Hippocampal formation (tissue), 2 donors: ENCODE measurements at regions not wholly inside any gene's neighbourhood (a gene's known extent, or its start where the extent isn't known, plus 50 kb on each side); places are given as distances from the start of the nearest gene placed in this dataset.
"Not testable (repeated sequence)": the region's sequence is repeated elsewhere in the genome, so short reads cannot be mapped to it uniquely, and the experiment has no call there.

ENCODE experiments used
- DNase-seq, 2 donors: peaks; one replicate each; lab custom pipeline; 2025; lab: John Stamatoyannopoulos, UW

DNA sequence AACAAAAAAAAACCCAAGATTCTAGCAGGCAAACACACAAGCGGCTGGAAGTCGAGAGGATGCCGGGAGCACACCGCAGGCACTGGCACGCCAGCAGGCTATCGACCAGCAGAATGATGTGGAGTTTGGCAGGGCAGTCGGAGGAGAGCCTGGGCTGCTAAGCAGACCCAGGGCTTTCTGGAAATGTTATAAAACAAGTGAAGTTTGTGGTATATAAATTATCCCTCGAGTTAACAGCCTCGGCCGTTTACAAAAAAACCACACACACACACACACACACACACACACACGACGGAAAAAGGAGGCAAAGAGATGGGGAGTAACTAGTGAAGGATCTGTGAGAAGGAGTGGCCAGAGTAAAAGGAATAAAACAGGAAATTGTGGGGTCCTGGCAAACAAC, 87.2 kb upstream of the IVNS1ABP start:
- DNase-seq: no peak

DNA sequence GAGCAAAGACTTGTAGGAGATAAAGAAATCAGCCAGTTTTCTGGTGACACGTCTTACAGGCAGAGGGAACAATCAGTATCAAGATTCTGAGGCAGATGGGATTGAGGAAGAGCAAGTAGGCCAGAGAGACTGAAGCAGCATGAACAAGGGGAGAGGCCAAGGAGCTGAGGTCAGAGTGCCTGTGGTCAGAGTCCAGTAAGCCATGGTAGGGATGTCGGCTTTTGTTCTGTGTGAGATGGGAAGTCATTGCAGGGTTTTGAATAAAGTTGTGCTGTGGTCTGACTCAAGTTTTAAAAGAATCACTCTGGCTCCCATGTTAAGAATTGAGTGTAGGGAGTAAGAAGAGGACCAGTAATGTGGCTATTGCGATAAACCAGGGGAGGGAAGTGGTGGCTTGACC, 85.9 kb upstream of the IVNS1ABP start:
- no peak for DNase-seq

DNA sequence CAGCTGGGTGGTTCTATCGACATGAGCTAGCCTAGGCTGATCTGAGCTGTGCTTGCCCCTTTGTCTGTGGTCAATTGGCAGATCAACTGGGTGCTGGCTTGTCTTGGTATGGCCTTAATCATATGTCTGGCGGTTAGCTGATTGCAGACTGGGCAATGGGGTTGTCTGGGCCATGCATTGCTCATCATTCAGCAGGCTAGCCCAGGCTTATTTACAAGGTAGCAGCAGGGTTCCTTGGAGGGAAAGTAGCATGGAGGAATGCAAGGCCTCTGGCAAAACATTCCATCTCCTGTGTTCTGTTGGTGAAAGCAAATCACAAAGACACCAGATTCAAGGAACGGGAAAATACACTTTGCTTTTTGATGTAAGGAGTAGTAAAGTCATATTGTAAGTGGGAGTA, 84.0 kb upstream of the IVNS1ABP start:
- no peak for DNase-seq

DNA sequence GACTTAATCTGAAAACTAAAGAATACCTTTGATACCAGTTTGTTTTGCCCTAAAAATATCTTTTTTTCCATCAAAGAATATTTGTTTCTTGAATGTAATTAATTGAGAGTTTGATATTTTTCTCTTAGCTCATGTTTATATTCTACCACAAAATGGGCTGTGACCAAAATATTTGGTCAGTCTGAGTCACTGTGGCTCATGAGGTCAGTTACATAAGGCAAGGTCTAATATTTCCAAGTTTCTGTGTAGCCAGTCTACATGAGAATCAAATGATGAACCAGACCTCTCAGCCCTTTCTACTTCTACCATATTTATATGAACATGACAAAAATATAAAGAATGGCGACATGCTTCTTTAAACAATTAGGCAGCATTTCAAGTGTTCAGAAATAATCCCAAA, 83.0 kb upstream of the IVNS1ABP start:
- no peak for DNase-seq

DNA sequence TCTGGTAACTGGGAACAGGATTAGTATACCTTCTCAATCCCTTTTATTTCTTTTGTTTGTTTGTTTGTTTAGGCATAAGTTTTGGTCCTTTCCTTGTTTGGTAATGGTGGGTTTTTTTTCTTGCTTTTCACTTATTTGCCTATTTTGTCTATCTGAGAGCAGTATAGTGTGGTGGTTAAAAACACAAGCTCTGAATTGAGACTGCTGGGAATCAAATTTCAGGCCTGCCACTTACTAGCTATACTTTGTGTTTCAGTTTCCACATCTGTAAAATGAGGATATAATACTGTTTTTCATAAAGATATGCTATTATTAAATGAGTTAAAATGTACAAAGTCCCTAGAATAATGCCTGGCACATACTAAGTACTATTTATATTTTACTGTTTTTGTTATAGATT, 81.6 kb upstream of the IVNS1ABP start:
- DNase-seq: no peak

DNA sequence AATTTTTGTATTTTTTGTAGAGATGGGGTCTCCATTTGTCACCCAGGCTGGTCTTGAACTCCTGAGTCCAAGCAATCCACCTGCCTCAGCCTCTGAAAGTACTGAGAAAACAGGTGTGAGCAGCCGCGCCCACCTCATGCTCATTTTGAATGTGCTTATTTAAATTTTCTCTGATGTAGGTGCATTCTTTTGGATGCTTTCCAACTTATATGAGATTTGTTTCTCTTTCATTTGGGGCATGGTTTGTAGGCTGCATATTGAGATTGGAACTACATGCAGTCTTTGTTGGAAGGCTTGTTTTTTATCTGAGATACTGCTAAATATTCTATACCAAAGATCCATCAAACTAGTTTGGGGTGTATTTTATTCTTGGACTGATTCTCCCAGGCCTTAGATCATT, 81.0 kb upstream of the IVNS1ABP start:
- DNase-seq: no peak

DNA sequence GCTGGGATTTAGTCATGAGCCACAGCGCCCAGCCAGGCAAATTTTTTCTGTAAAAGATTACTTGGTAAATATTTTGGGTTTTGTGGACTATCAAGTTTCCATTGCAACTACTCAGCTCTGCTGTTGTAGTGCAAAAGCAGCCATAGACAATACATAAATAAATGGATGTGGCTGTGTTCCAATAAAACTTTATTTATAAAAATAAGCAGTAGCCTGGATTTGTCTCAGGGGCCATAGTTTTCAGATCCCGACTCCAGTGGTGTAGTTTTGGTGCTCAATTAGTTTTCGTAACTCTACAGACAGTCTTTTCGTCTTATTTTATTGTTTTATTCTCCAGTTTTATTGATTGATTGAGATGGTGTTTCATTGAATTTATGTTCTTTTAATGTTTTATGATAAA, 80.1 kb upstream of the IVNS1ABP start:
- no peak for DNase-seq

DNA sequence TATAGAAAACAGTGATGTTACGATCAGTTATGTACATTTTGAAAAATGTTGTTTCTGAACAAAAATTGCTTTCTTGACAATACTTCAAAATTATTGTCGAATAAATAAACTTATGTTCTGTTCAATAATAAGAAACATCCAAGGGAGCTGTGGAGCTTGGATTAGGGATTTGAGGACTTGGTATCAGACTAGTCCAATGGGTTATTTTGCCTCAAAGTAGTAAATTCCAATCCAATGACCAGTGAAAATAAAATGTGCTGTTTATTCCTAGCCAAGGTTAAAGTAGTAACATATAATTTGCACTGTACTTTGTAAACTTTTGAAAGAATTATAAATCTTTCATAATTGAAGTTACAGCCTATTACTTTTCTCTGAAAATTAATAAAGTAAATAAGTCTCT, 79.1 kb upstream of the IVNS1ABP start:
- no peak for DNase-seq

DNA sequence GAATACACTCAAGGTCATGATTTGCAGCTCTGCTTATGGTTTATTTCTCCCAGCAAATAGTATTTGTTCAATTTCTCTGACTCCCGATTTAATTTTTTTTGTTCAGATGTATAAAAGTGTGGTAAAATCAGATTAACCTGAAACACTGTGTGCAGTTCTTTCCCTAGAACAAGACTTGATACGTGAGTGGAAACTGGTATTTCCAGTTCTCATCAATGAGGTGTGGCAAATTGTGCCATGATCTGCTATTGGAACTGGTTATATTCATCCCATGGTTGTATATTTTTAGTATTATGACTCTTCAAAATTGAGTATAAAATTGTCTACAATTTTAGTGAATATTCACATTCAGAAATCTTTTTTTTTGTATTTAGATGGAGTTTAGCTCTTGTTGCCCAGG, 76.8 kb upstream of the IVNS1ABP start:
- DNase-seq: no peak

DNA sequence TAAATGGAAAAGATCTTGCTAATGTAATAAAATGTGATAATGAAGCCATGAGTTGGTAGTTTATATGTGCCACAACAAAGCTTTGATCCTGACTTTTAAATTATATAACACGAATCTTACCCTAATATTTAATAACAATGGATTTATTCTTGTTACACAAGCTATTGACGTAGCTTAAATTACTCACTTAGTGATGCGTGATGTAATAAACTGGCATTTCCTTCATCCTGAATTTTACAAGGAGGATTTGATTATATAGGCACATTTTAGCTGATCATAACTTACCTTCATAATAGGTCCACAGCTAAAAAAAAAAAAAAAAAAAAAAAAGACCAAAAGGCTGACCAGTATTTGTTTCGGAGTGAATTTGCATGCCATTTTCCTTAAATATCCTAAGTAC, 76.2 kb upstream of the IVNS1ABP start:
- DNase-seq: no peak

DNA sequence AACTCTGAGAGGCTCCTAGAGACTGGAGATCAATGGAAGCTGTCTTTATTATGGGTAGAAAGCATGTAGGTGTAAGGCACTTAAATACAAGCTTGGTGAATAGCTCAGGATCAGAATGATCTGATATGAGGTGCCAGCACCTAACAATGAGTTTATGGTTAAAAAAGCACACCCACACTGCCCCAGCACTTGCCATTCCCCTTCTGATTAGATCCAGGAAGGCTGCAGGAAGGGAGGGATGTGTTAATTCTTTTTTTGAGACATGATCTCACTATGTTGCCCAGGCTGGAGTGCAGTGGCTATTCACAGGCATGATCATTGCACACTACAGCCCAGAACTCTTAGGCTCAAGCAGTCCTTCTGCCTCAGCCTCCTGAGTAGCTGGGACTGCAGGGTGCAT, 71.8 kb upstream of the IVNS1ABP start:
- no peak for DNase-seq

DNA sequence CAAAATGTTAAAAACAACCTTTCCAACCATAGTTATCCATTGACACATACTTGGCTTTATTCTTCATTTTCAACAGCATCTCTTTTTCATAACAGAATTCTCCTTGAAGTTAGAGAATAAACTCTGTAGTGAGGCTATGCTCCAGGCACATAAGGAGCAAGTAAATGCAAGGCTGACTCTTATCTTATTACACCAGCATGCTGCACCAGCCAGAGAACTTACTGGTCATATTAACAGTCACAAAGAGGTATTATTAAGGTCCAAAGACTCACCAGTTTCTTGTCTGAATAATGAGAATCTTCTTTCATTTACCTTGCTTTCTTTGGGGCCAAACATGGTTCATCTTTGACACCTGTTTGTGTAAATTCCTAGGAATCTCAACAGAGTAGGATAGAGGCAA, 71.3 kb upstream of the IVNS1ABP start:
- no peak for DNase-seq

DNA sequence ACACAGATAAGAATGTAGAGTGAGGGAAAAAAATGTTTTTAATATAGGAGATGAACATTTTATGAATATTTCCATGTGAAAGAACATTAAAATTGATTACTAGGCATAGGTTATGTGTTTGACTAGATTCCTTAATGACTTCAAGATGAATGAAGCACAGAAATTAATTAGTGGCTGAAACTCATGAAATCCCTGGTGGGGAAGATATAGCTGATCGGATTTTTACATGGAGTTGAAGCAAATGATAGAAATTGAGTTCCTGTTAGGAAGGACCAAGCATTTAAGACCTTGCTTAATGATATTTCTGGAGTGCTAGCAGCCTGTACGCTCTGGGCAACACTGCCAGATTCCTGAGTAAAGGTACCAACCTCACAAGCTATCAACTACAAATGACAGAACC, 68.9 kb upstream of the IVNS1ABP start:
- no peak for DNase-seq

DNA sequence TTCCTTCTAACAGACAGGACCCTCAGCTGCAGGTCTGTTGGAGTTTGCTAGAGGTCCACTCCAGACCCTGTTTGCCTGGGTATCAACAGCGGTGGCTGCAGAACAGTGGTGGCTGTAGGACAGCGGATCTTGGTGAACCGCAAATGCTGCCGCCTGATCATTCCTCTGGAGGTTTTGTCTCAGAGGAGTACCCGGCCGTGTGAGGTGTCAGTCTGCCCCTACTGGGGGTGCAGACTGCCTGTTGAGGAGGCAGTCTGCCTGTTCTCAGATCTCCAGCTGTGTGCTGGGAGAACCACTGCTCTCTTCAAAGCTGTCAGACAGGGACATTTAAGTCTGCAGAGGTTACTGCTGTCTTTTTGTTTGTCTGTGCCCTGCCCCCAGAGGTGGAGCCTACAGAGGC, 66.8 kb upstream of the IVNS1ABP start:
- not testable (repeated sequence) for DNase-seq

DNA sequence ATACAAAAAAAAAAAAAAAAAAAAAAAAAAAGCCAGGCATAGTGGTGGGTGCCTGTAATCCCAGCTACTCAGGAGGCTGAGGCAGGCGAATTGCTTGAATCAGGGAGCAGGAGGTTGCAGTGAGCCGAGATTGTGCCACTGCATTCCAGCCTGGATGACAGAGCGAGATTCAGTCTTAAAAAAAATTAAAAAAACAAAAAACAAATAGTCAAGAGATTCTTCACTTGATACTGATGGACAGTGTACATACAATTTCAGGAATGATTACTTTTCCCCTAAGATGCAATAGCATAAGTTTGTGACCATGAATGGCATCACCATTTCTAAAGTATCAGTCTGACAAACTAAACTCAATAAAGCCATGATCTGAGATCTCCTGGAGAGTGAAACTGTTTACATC, 60.8 kb upstream of the IVNS1ABP start:
- DNase-seq: no peak

DNA sequence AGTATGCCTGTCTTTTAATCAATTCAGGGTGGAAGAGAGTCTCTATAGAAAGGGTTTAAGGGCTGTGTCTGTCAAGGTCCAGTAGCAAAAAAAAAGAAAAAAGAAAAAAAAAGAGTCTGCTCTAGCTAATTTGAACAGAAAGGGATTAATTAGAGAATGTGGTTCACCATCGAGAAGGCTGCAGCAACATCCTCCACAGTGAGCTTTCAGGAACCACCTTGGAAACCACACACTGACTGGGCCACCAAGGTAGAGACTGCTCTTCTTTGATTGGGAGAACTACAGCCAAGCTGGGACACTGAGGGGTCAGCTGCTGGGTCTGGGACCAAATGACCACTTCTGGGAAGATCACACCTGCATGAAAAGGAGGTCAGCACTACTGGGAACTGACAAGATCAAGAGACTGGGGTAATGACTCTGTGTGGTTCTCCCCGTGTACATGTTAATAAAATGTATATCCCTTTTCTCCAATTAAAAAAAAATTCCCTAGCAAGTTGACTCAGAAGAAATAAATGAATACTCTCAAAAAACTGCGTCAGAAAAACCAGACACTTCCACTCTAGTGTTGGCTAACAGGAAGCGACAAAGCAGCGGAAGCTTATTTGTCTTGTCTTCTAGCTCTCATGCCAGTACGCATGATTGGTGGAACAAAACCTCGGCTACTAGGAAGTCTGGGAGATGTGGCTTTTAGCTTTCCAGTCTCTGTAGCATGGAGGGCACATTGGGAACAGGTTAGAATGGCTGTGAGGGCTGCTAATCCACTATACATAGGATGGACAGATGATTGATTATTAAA, 60.0 kb upstream of the IVNS1ABP start:
- DNase-seq: no peak

DNA sequence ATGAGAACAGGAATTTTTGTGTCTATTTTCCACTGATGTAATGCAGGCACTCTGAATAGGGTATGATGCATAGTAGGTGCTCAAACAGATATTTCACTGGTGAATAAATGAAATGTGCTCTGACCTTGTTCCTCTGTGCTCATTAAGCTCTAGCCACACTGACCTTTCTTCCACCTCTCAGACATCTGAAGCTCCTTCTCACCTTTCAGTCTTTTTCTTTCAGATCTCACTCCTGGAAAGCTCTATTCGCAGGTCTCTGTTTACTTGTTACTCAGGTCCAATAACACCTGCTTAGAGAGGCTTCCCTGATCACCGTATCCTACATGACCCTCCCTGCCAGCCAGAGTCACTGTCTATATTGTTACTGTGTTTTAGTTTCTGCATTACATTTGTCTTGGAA, 59.2 kb upstream of the IVNS1ABP start:
- DNase-seq: no peak

DNA sequence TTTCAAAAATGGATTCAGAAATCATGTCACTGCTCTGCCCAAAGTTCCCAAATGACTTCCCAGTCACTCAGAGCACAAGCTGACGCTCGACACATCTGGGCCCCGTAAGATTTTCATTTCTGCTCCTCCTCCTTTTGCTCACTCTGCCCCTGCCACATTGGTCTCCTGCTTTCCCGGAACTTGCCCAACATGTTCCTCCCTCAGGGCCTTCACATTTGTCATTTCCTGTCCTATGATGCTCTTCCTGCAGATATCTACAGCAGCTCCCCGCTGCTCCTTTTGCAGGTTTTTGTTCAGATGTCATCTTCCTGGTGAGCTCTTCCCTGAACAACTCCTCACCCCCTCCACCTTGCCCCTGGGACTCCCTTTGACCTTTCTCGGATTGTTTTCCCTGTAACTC, 58.5 kb upstream of the IVNS1ABP start:
- no peak for DNase-seq

DNA sequence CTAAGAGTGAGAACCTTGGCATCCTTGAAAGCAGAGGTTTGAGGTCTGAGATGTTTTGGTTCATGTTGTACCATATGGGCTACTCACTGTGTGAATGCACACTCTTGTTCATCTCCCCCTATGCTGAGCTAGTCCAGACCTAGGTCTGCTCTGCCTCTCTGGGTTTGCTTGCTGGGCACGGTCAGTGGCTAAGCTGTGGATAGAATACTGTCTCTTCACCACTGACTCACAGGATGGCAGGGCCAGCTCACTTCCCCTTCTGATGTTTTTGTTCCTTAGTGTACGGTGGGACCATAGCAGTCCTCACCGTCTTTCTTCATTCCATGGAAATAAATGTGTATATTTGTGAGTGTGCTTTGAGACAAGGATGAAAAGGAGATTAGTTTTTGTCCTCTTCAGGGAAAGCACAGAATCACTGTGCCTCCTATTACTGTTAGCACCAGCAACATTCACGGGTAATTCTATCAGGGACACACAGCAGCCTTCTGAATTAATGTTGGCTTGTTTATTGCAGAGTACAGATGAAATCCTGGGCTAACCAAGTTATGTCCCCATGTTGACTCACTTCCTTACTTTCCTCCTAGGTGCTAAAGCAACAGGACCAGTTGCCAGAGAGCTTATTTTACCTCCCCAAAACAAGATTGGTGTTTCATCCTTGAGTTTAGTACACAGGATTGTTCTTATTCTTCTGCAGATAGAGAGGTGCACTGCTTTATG, 56.9 kb upstream of the IVNS1ABP start:
- DNase-seq: no peak

DNA sequence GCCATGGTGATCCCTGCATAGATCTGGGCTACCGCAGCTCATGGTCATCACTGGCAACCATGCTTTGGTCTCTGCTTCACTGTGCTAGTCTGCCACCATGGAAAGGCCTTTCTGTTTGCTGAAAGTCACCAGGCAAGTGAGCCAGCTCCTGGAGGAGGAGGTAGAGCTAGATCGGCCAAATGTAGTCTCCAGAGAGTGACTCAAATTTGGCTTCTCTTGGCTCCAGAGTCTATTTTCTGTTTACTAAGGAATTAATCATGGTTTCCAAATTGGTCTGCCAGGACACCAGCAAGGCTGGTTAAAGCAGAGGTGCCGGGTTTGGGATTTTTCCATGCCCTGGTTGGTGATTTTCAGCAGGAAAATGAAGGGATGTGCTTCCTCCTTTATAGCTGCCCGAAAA, 52.7 kb upstream of the IVNS1ABP start:
- no peak for DNase-seq

DNA sequence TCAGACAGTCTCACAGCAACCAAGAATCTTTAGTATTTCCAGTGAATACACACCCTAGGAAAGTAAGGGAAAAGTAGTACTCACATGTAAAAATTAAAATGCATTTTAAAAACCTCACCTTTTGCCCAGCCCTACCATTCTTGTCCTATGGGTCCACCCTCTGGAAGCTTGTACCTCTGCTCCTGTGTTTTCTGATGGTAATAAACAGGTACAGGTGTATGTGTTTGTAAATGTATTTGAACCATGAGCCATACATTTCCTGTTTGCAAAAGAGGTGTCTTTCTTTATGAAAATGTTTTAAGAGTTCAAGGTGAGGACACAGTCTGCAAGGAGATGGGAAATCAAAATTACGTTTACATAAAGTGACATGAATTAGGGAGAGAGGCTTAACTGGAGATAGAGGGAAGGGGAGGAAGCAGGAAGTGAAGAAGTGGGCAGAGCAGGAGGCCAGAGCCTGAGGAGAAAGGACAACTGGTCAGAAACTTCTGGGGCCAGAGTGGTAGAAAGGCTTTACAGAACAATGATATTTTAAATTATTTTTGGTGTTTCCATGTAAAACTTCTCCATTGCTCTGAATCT, 52.0 kb upstream of the IVNS1ABP start:
- no peak for DNase-seq

DNA sequence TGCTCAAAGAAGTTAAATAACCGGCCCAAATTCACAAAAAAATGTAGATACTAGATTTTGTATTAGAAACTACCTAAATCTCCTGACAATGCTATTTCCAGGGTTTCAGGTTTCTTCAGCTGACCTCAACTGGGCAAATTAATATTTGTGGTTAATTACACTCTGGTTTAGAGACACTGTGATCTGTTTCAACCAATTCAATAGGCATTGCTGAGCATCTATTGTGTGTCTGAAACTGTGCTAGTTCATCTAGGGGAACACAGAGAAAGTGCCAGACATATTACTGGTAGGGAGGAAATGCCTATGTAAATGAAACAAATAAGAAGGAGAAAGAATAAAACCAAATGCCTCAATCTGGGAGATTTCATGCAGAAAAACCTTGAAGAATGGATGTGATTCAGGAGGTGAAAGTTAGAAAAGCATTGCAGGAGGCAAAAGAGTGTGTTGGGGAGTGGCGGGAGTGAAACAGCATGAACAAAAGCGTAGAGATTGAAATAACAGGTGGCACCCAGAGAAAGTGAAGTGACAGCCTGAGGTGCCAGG, 51.3 kb upstream of the IVNS1ABP start:
- no peak for DNase-seq

DNA sequence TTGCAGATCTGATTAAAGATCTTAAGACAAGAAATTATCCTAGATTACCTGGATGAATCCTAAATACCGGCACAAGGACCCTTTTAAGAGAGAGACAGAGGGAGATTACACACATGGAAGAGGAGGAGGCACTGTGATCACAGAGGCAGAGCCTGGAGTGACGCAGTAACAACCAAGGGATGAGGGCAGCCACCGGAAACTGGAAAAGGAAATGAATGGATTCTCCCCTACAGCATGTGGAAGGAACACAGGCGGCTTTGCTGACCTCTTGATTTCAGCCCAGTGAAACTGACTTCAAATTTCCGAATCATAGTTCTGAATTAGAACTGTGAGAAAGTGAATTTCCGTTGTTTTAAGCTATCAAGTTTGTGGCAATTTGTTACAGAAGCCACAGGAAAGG, 50.2 kb upstream of the IVNS1ABP start:
- DNase-seq: no peak
